Caco-2 (cell line): ENCODE measurements at regions not wholly inside any gene's neighbourhood (a gene's known extent, or its start where the extent isn't known, plus 50 kb on each side); places are given as distances from the start of the nearest gene placed in this dataset.

Experiments
- BruUV-seq: library from RNA; stranded (reverse); fragments of 400-500 nt; replicated peaks from 2 replicates; lab custom pipeline; 2021; lab: Mats Ljungman, UMichigan
- CTCF ChIA-PET: fragments of 300-600 bp; sonication (Branson Sonifier 250); formaldehyde crosslinking; loops from one replicate; lab custom pipeline; 2022; ENCODE audit warnings: antibody characterized with exemption; lab: Charles Lee
- POLR2A ChIA-PET: fragments of 300-600 bp; sonication (Branson Sonifier 250); formaldehyde crosslinking; loops from one replicate; lab custom pipeline; 2022; ENCODE audit warnings: antibody characterized with exemption; lab: Charles Lee
- DNase-seq, 2 experiments: peaks; one replicate each; pipeline versions ENCODE4 v3.0.0 to v3.0.0-alpha.2; 2020 to 2022
- H3K27me3 ChIP-seq: replicated peaks from 2 replicates; pipeline ENCODE4 v1.6.0; 2011; ENCODE audit warnings: low read length; ENCODE audit not compliant: control insufficient read depth, insufficient read depth
- H3K36me3 ChIP-seq: 2 replicates; pipeline ENCODE4 v1.5.1; 2011; ENCODE audit warnings: low read length; ENCODE audit not compliant: control insufficient read depth, insufficient read depth
- H3K4me1 ChIP-seq: fragments of 250-450 bp; sonication (Bioruptor Pico); 2 replicates; pipeline ENCODE4 v1.5.1; 2020; ENCODE audit warnings: mild to moderate bottlenecking
- H3K4me3 ChIP-seq: 2 replicates; pipeline ENCODE4 v1.5.1; 2011; ENCODE audit warnings: low read depth, mild to moderate bottlenecking, control low read depth, low read length
- H3K9me3 ChIP-seq: fragments of 250-450 bp; sonication (Bioruptor Pico); 2 replicates; pipeline ENCODE4 v1.5.1; 2020; ENCODE audit warnings: mild to moderate bottlenecking, moderate library complexity
- H3K27ac Mint-ChIP-seq: one replicate; pipeline ENCODE4 v1.8.0; 2022; ENCODE audit warnings: mixed read lengths; ENCODE audit not compliant: unreplicated experiment
- H3K27me3 Mint-ChIP-seq: one replicate; pipeline ENCODE4 v1.8.0; 2022; ENCODE audit warnings: mixed read lengths; ENCODE audit not compliant: insufficient read depth, unreplicated experiment
- H3K36me3 Mint-ChIP-seq: one replicate; pipeline ENCODE4 v1.8.0; 2022; ENCODE audit warnings: mild to moderate bottlenecking, mixed read lengths; ENCODE audit not compliant: insufficient read depth, unreplicated experiment
- H3K4me1 Mint-ChIP-seq: one replicate; pipeline ENCODE4 v1.8.0; 2022; ENCODE audit warnings: low read depth, mixed read lengths; ENCODE audit not compliant: unreplicated experiment
- H3K4me3 Mint-ChIP-seq: one replicate; pipeline ENCODE4 v1.8.0; 2022; ENCODE audit warnings: mild to moderate bottlenecking, moderate library complexity, mixed read lengths; ENCODE audit not compliant: unreplicated experiment
- H3K9me3 Mint-ChIP-seq: one replicate; pipeline ENCODE4 v1.8.0; 2022; ENCODE audit warnings: mixed read lengths; ENCODE audit not compliant: unreplicated experiment
- intact Hi-C: fragments of 100-400 bp; cut with micrococcal nuclease; formaldehyde crosslinking; loops from one replicate; pipeline ENCODE4 v1.10.0; 2022; ENCODE audit not compliant: unreplicated experiment
- TF ChIP-seq, protein P1 (sequence below), 2 experiments: fragments of 200-600 bp in 1 of 2; IDR thresholded peaks; 1 replicate in 1 of 2; 2 replicates in 1 of 2; pipeline versions ENCODE4 v1.5.1 to v1.8.0; 2011 to 2022; ENCODE audit warnings: antibody characterized with exemption in 1 of 2, control low read depth in 1 of 2, inconsistent platforms in 1 of 2, low read depth in 1 of 2, low read length in 1 of 2, mild to moderate bottlenecking in 1 of 2, moderate library complexity in 1 of 2; ENCODE audit not compliant: insufficient read depth in 1 of 2, severe bottlenecking in 1 of 2, unreplicated experiment in 1 of 2

DNA sequence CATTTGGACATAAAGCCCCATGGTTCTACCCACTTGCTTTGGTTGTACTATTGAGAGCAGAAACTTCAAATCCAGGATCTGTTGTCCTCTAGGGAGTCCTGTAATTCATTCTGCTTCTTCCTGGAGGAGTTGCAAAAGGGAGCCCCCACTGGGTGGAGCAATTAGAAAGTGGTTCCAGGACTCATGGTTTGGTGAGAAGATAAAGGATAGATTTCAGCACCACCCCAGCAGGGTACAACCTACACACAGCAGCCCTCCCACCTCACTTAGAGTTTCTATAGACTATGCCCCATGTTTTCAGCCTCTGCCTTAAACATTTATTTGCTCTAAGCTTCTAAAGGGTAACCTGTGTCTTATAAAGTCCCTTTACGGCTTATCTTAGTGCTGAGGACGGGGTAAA lies 112.6 kb upstream of the ARRDC3 start:
- Histone ChIP-seq H3K9me3 (no peaks in the 10 kb centered on the region), H3K4me1 (no peaks in the 10 kb centered on the region), H3K27me3 (peaks cover 2% of the 10 kb centered on the region; the same call in 1 of the 2 replicates), H3K4me3 (no peak overlapping the region), H3K36me3 (no peaks in the 10 kb centered on the region)
- intact Hi-C loops = no loop called here
- ChIA-PET POLR2A (no interaction called here), CTCF (no interaction called here)
- TF ChIP-seq, protein P1, sequence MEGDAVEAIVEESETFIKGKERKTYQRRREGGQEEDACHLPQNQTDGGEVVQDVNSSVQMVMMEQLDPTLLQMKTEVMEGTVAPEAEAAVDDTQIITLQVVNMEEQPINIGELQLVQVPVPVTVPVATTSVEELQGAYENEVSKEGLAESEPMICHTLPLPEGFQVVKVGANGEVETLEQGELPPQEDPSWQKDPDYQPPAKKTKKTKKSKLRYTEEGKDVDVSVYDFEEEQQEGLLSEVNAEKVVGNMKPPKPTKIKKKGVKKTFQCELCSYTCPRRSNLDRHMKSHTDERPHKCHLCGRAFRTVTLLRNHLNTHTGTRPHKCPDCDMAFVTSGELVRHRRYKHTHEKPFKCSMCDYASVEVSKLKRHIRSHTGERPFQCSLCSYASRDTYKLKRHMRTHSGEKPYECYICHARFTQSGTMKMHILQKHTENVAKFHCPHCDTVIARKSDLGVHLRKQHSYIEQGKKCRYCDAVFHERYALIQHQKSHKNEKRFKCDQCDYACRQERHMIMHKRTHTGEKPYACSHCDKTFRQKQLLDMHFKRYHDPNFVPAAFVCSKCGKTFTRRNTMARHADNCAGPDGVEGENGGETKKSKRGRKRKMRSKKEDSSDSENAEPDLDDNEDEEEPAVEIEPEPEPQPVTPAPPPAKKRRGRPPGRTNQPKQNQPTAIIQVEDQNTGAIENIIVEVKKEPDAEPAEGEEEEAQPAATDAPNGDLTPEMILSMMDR (IDR thresholded peaks at IDR 0.05; ENCODE audit: insufficient read depth in 1 of 2, low read depth in 1 of 2, low read length in 1 of 2, severe bottlenecking in 1 of 2, unreplicated experiment in 1 of 2) = no peak
- Mint-ChIP-seq H3K27me3 (no peaks in the 10 kb centered on the region), H3K4me3 (no peak overlapping the region), H3K36me3 (no peaks in the 10 kb centered on the region), H3K27ac (no peak overlapping the region), H3K4me1 (no peaks in the 10 kb centered on the region), H3K9me3 (no peaks in the 10 kb centered on the region)
- BruUV-seq = no TSS peak
- no peak for DNase-seq

DNA sequence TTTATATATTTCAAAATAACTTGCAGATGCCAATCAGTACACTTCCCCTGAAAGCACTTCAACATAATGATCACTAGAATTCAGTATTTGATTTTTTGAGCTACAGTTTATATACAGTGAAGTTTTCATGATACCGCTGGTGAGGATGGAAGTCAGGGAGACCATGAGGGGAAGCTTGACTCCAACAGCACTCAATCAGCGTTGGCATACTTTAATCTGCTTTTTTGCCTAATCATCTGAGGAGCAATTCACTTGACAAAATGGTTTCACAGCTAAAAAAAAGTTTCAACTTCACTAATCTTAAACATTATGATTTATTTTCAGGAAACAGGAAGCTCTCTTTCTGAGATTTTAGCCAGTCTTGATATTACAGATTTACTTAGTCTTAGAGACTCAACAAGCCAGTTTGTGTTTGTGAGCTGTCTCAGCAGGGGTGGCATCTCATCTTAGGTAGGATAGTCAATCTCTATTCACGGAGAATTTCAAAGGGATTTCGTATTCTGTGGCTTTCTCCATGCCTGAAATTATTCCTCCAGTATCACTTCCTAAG lies 111.4 kb upstream of the ARRDC3 start:
- Mint-ChIP-seq H3K4me1 (no peaks in the 10 kb centered on the region), H3K27me3 (no peaks in the 10 kb centered on the region), H3K9me3 (no peaks in the 10 kb centered on the region), H3K36me3 (no peaks in the 10 kb centered on the region), H3K4me3 (no peak overlapping the region), H3K27ac (no peak overlapping the region)
- no TSS peak for BruUV-seq
- no peak for DNase-seq
- H3K4me1 ChIP-seq = no peaks in the 10 kb centered on the region
- intact Hi-C loops = no loop called here
- POLR2A ChIA-PET = no interaction called here
- no peaks in the 10 kb centered on the region for H3K9me3 ChIP-seq
- CTCF ChIA-PET = no interaction called here
- peaks cover 2% of the 10 kb centered on the region; the same call in 1 of the 2 replicates for H3K27me3 ChIP-seq
- H3K36me3 ChIP-seq = no peaks in the 10 kb centered on the region
- H3K4me3 ChIP-seq = no peak overlapping the region
- TF ChIP-seq, protein P1 (IDR thresholded peaks at IDR 0.05; ENCODE audit: insufficient read depth in 1 of 2, low read depth in 1 of 2, low read length in 1 of 2, severe bottlenecking in 1 of 2, unreplicated experiment in 1 of 2) = no peak

DNA sequence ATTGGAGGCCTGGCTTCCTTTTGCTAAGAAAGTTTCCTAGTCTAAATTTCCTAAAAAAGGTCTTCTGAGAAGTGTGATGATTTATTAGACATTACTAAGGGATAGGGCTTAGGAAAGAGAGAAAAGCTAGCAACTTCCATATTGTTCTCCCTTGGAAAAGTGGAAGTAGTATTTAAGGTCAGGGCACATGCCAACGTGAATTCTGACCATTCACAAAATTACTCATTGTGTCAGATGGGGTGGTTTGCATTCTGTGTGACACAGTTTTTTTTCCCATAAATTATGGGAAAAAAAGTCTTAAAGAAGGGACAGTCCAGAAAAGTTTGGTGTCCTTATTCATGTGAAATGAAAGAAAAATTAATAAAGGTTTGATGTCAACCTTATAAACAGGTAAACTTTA lies 110.0 kb upstream of the ARRDC3 start:
- Histone ChIP-seq H3K36me3 (no peaks in the 10 kb centered on the region), H3K9me3 (no peaks in the 10 kb centered on the region), H3K27me3 (peaks cover 2% of the 10 kb centered on the region; the same call in 1 of the 2 replicates), H3K4me3 (no peak overlapping the region), H3K4me1 (no peaks in the 10 kb centered on the region)
- no TSS peak for BruUV-seq
- TF ChIP-seq, protein P1 (IDR thresholded peaks at IDR 0.05; ENCODE audit: insufficient read depth in 1 of 2, low read depth in 1 of 2, low read length in 1 of 2, severe bottlenecking in 1 of 2, unreplicated experiment in 1 of 2) = no peak
- no peak for DNase-seq
- Mint-ChIP-seq H3K27ac (no peak overlapping the region), H3K36me3 (no peaks in the 10 kb centered on the region), H3K4me3 (no peak overlapping the region), H3K9me3 (no peaks in the 10 kb centered on the region), H3K27me3 (peaks cover 6% of the 10 kb centered on the region), H3K4me1 (no peaks in the 10 kb centered on the region)
- ChIA-PET POLR2A (no interaction called here), CTCF (no interaction called here)
- intact Hi-C loops = no loop called here
